Activated CD4-positive, alpha-beta T cell treated with anti-CD3 and anti-CD28 coated beads, Interleukin-2, amount 50 U/mL, for 4 hours (primary cell): ENCODE measurements at regions not wholly inside any gene's neighbourhood (a gene's known extent, or its start where the extent isn't known, plus 50 kb on each side); places are given as distances from the start of the nearest gene placed in this dataset.
"Not testable (repeated sequence)": the region's sequence is repeated elsewhere in the genome, so short reads cannot be mapped to it uniquely, and the experiment has no call there.

Source experiments
- DNase-seq, 2 experiments: peaks; one replicate each; pipeline ENCODE4 v3.0.0-alpha.2; 2020

DNA sequence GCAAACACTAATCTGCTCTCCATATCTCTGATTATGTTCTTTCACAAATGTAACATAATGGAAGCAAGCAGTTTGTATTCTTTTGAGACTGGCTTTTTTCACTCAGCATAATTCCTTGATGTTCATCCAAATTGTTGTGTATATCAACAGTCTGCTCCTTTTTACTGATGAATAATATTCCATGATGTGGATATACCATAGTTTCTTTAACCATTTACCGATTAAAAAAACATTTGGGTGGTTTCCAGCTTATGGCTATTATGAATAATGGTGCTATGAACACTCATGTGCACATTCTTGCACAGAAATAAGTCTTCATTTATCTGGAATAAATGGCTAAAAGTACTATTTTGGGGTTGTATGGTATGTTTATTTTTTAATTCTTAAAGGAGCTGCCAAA, 708.9 kb downstream of the RFPL4B start:
- no peak for DNase-seq

DNA sequence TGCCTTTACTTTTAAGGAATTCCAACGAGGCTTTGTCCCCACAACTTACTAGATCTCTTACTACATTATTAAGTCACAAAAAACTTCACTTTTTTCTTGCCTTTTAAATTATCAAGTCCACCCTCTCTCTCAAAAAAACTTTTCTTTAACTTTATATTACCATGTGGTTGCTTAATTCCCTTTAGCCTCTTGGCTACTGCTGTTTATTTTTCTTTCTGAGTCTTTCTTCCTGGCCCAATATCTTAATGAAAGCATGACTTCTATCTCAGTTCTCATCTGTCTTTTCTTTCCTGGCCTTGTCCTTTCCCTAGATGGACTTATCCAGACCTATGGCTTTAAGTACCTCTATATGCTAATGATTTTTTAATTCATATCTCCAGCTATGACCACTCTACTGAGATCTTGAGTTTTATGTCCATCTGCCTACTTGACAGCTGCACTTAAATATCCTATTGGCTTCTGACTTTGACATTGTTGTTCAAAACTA, 710.5 kb downstream of the RFPL4B start:
- DNase-seq = no peak

DNA sequence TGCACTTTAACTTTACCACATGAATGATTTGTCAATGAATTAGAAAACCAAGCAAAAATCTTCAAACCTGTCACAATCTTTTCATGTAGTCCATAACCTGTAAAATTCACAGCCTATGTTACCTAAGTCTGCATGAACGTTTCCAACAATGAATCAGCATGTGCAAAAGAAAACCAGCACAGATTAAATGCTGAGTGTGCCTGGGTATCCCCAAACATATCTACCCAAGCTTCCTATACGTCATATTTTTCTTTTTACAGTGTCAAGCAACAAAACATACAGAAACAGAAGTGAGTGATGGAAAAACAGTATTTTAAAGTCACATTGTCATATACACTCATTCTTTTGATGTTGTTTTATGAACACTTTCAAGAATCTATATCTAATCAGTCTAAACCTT, 713.5 kb downstream of the RFPL4B start:
- no peak for DNase-seq

DNA sequence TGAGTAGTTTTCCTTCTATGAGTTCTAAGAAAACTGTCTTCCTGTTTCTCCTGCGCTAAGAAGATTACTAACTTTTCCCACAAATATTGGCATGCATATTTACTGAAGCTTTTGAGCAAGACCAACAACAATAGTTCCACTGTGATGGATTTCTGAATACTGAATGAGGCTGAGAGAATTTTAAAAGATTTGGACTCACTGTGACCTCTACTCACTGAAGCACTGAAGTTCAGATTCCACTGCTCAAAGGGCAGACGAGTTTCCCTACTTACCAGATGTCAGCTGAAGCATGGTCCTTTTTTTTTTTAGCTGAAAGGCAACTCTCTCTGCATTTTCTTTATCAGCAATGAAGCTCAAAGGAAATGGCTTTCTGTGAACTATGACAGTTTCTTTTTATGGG, 718.5 kb downstream of the RFPL4B start:
- no peak for DNase-seq

DNA sequence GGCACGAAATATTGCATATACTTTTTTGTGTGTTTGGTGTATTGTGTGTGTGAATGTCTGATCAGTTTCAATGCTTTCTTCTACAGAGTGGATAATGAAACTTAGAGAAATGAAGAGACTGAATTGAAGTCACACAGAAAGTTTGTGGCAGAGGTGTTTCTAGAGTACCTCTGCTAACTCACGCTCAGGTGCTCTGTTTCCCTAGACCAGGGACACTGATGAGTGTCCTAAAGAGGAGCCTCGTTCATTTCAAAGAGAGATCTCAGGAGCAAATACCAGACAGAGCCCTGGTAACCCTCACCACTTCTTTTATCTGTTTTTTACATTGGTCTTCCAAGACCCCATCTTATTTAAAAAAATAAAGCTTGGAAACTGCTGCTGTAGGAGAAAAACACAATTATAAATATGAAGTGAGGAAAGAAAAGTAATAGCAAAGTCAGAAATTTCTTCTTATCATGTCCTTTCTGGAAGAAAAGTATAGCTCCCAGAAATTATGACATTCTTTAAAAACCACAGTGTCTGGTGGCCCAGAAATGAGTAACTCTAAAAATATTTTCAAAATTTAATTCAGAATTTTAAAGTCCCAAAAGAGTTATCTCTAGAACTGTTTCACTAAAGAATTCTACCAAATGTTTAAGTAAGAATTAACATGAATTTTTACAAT, 720.6 kb downstream of the RFPL4B start:
- DNase-seq = no peak

DNA sequence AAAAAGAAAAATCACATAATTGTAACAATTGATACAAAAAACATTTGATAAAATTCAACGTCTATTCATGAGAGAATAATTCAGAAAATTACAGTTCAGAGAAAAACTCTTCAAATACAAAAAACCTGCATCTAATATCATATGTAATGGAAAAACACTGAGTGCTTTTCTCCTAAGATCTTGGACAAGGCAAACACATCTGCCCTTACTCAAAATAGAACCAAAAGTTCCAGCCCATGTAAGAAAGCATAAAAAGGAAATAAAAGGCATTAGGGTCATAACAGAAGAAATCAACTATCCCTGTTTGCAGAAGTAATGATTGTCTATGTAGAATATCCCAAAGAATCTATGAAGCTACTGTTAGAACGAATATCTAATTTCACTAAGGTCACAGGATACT, 721.4 kb downstream of the RFPL4B start:
- no peak for DNase-seq

DNA sequence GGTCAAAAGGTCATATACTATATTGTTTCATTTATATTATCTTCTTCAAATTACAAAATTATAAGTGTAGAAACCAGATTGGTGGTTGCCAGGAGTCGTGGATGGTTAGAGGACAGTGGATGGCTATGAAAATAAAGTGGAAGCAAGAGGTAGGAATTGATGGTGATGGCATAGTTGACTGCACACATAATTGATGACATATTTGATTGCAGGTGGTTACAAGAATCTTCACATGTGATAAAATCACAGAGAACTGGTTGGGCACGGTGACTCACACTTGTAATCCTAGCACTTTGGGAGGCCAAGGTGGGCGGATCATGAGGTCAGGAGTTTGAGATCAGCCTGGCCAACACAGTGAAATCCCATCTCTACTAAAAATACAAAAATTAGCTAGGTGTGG, 723.6 kb downstream of the RFPL4B start:
- DNase-seq = not testable (repeated sequence)

DNA sequence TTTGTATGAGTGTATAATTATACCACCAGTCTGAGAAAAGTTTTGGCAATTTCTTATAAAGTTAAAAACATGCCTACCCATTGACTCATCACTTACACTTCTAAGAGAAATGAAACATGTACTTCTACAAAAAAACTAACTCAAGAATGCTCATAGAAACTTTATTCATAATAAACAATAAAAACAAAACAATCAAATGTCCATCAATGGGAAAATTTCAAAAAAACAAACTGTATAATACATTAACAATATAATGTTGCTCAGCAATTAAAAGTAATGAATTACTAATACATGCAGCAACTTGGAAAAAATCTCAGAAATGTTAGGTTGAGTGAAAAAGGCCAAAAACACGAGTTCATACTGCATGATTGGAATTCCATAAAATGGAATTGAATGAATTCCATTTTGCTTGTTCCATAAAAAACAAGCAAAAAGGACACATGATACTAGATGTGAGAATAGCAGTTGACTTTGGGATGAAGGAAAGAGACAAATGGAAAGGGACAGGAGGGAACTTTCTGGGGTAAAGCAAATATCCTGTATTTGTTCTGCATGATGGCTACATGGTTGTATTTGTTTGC, 726.6 kb downstream of the RFPL4B start:
- DNase-seq = no peak

DNA sequence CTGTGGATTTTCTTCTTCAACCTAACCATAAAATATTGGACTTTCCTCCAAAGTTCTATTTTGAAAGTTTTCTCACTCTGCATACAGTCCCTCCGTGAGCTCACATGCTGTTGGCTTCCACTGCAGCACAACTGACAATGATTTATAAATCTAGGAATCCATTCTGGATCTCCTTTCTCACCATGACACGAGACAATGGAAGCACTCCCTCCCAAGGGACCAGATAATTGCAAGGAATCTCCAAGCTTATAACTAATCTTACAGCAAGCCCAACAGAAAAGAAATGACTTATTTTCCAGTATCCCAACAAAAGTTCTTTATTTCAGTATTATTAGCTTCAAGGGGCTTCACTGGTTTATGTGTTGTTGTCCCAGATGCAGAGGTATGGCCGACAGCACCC, 729.0 kb downstream of the RFPL4B start:
- DNase-seq = no peak

DNA sequence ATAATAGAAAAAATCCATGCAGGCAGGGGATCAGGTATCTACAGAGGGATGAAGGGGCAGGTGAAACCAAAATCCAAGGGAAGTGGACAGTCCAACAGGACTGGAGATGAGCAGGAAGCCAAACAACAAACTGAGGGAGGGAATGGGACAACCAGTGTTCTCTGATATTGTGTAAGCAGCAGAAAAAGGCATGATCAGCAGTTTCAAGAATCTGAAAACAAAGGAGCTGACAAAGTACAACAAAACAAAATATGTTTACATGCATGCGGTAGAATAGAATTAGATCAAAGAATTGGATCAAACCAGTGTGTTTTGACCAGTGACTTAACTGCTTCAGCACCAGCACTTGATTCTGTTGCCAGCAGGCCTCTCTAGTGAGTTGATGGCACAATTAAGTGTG, 729.7 kb downstream of the RFPL4B start:
- DNase-seq = no peak

DNA sequence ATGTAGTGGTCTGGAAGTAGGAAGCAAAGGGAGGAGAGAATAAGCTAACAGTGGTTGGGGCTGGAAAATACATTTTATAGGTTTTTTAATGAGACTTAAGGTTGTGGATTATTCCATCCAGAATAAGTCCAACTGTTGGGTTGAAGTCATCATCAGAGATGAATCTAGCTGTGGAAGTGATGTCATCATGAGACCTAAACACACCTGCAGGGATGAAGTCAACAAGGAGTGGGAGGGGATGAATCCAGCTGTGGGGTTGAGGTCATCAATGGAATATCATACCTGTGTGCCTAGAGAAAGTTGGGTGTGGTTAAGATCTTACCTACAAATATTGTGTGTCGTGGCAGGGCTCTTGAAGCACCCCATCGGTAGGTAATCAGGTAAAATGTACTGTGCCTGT, 730.7 kb downstream of the RFPL4B start:
- DNase-seq = no peak

DNA sequence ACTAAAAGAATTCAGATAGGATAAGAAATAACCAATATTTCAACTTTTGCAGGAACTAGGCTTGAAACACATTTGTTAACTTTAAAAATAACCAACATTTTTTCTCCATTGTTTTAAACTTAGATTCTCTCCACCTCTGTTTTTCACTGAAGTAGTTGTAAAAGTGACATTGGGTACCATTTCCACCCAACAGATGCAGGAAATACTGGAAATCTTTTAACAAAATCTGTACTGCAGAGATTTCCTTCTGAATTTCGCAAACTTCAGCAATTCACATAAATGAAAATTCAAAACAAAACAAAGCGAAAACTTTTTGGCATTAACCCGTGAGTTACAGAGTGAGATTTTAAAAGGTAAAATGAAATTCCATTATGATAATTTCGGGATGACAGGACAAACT, 731.7 kb downstream of the RFPL4B start:
- DNase-seq = no peak

DNA sequence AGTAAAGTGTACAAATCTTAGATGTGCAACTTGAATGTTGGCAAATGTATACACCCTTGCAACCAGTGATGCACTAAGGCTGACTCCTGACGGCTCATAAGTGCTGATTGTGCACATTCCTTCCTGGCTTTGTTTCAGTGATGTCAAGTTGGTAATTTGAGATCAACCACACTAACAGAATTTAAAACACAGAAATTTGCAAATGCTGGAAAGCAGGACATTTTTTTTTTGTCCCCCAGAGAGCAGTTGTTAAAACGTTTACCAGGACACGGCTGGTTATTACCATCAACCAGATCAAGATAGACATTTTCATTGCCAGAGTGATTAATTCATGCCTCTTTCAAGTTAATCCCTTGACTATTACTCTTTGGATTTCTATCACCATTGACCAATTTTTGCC, 735.6 kb downstream of the RFPL4B start:
- no peak for DNase-seq

DNA sequence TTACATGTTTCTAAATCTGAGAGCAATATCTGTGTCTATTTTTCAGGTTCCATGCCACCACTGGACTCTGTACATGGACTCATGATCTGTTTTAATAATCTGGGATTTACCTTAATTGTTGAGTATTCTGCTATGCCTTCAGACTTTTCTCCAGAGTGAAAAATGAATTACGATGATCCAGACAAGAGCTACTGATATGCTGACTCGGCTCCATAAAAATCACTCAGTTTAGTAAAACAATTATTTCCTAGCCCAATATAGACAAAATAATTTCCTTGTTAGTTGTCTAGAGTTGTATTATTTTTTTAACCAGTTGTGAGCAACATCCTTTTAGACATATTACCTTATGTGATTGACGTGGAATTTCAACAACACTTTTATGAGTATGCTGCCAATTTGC, 736.8 kb downstream of the RFPL4B start:
- no peak for DNase-seq

DNA sequence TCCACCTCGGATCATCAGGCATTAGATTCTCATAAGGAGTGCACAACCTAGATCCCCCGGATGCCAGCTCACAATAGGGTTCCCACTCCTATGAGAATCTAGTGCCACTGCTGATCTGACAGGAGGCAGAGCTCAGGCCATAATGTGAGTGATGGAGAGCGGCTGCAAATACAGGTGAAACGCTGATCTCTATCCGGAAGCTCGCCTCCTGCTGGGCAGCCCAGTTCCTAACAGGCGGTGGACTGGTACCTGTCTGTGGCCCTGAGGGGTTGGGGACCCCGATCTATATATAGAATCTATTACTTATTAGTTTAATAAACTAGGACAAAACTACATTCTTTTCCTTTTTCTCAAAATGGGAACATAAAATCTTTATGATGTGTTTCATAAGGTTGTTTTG, 741.9 kb downstream of the RFPL4B start:
- no peak for DNase-seq

DNA sequence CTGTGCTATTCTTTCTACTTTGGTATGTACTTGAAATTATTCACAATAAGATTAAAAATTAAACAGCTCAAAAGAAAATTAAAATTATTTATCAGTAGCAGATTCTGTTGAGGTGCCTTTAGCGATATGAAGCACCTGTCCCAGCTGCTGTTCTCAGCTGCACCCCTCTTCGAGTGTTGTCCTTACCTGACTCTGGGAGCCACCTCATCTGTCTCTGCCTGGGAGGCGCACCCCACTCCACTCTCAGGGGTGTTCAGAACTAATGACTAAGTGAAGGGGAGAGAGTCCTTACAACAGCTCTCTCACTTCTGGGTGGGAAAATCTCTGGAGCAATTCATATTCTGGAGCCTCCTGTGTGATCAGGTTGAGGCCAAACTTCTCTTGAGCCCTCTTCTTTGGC, 745.7 kb downstream of the RFPL4B start:
- no peak for DNase-seq

DNA sequence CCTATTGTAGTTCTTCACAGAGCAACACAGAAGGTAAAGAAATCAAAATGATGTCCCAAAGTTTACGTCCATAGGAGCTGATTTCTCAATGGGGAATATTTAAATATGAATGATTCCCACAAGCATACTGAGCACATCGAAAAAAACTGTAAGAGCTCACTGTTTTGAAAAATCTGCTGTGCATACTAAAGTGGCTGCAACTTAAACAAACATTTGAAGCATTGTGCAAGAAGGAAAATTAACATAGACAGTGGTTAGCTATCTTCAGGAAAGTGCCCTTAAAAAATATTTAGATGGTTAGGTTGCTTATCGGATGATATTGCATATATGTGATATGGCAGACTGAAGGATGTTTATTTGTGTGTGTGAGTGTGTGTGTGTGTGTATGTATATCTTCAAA, 747.6 kb downstream of the RFPL4B start:
- no peak for DNase-seq

DNA sequence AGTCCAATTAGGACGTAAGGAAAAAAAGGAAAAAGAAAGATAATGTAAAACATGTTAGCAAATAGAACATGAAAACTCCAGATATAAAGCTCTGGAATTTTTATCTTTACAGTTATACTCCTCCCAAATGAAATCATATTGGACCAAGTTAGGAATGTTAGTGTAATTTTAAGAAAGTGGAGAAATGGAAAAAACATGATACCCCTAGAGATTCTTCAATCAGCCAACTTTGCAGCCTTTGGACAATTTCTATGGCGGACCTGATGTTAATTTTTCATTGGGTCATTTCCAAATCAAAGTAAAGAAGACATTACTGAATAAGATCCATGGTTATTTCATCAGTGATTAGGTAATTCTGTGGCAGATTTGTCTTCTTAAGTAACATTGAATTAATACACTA, 748.7 kb downstream of the RFPL4B start:
- DNase-seq = no peak

DNA sequence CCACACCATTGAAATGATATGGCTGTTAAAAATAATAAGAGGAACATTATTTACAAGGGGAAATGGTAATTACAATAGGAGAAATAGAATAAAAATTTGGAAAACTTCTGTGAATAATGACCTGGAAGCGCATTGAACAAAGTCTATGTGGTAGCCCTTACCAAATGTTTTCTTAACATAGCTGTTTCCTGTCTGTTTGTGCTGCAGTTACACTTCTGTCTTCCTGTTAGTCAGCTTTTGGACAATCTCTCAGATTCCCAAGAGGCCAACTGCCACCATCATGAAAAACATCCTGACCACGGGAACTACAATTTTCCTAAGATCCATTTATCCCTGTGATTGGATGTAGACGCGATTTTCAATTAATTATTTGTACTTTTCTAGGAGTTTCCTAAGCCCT, 754.4 kb upstream of the MARCKS start:
- DNase-seq = no peak

DNA sequence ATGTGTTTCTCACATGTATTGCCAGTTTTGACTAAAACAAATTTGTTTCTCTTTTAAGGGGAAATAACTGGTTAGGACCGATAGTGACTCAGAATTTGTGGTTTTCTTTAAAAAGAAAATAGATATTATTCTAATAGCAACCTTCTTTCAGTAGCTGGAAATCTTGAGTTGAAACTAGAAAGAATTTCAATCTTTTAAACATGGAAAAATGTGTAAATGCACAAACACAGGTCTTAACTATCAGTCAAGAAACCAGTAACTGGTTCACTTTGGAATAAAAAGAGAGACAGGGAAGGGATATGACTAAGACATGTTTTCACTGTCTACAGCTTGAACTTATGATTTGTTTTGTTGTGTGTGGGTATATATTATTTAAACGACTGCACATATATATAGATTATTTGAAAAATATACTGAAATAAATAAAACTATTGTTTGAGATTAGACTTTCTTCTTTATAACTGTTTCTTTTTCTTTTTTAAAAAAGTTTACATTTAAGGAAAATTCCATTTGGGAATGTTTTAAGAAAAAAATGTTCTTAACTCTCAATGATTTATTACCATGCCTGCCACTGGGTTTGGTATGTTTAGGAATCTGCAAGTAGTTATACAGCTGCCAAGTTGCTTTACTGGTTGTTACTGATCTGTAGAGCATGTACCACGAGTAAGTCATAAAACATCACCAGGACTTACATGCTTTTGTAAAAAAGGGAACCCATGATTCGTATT, 753.3 kb upstream of the MARCKS start:
- DNase-seq = no peak

DNA sequence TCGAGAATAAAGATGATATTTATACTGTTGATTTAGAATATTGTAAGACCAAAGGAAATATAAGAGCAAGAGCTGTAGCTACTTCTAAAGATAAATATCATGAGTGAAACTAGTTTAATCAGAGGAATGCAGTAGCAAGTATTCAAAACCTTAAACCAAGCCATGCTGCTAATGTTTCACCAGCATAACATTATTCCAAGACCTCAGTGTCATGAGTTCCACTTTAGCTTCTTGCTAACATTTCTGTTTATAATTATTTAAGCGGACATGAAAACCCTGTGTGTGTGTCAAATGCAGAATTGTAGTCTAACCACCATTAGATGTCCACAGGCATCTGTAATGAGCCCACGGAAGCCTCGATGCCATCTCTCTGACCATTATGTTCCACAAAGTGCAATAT, 752.6 kb upstream of the MARCKS start:
- no peak for DNase-seq

DNA sequence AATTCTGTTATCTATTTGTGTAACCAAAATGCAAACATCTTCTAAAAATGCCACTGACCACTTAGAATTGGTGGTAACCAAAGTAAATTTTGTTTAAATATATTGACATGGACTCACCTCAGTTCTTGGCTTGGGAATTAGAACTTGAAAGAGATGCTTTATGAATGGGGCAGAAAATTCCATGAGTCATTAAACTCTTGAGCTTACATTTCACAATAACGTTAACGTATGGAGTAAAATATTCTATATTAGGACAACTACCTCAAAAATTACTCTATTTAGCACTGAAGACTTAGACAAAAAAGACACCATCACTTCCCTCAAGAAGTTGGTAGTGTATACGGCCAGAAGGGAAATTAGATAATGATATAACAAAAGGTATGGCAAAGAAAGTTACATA, 752.2 kb upstream of the MARCKS start:
- no peak for DNase-seq

DNA sequence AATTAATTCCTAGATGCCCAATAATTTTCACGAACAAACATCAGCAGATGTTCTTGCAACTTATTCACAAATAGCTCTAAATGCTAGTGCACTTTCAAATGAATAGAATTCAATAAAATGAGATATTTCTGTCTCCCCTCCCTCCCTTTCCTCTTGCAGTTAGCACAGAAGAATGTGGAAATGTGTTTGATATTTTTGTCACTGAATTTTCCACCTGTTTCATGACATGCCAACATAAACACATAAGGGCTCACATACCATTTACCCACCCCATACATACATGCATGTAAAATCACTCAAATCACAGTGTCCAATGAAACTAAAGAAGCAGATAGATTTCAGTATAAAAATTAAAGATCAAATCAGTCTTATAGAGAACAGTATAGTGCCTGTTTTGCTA, 746.9 kb upstream of the MARCKS start:
- no peak for DNase-seq

DNA sequence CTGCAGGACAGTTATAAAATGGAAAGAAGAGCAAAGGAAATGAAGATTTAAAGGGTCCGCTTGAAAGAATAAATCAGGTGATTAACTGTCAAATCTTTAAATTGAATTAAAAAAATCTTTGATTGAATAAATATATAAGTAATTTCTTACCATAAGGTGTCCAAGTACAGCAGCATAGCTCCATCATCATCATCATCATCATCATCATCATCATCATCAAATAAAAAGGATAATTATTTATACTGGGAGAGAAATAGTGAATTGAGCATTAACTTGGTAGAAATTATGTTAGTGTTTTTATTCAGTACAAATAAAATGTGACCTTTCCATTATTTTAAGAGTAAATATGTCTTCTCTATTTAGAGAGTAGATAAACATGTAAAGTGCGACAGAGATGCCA, 745.6 kb upstream of the MARCKS start:
- DNase-seq = no peak

DNA sequence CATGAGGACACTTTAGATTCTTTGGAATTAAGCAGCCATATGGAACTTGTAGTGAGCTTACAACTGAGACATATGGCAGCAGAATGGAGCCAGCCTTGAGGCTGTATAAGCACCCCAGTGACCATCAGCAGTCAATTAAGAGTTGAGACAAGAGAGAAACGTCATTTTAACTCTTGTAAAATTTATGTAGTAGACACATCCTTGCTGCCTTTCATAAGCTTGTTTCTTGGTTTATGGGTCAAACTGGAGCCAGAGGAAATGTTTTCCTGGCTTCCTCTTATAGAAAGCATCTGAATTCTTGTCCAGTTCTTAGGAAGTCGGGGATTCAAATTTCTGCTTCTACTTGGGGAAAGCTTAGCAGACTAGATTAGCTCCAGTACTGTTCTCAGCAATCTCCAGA, 745.1 kb upstream of the MARCKS start:
- no peak for DNase-seq
